Dermis blood vessel endothelial cell (primary cell): ENCODE measurements at regions not wholly inside any gene's neighbourhood (a gene's known extent, or its start where the extent isn't known, plus 50 kb on each side); places are given as distances from the start of the nearest gene placed in this dataset.
"Not testable (repeated sequence)": the region's sequence is repeated elsewhere in the genome, so short reads cannot be mapped to it uniquely, and the experiment has no call there.

ENCODE experiments used
- DNase-seq: peaks from one replicate; pipeline ENCODE4 v3.0.0; 2010

GRCh38 chr3:56954125-56954524 lies 106.3 kb upstream of the SPATA12 start:
- DNase-seq: no peak

GRCh38 chr3:56952846-56953245 lies 107.6 kb upstream of the SPATA12 start:
- DNase-seq: no peak

GRCh38 chr3:56952061-56952460 lies 108.4 kb upstream of the SPATA12 start:
- no peak for DNase-seq

- no peak for DNase-seq
Measured at GRCh38 chr3:56951366-56951765, 109.1 kb upstream of the SPATA12 start.

GRCh38 chr3:56945378-56945777 lies 115.1 kb upstream of the SPATA12 start:
- not testable (repeated sequence) for DNase-seq

- DNase-seq: no peak
Measured at GRCh38 chr3:56942523-56942922, 117.9 kb upstream of the SPATA12 start.

- no peak for DNase-seq
Measured at GRCh38 chr3:56940976-56941375, 119.5 kb upstream of the SPATA12 start.

- no peak for DNase-seq
Measured at GRCh38 chr3:56940321-56940720, 120.1 kb upstream of the SPATA12 start.

- DNase-seq: no peak
Measured at GRCh38 chr3:56939834-56940233, 120.6 kb upstream of the SPATA12 start.

GRCh38 chr3:56938530-56938929 lies 121.9 kb upstream of the SPATA12 start:
- no peak for DNase-seq

- DNase-seq: no peak
Measured at GRCh38 chr3:56937580-56937979, 122.9 kb upstream of the SPATA12 start.

- no peak for DNase-seq
Measured at GRCh38 chr3:56935811-56936210, 124.7 kb upstream of the SPATA12 start.

GRCh38 chr3:56934481-56934880 lies 126.0 kb upstream of the SPATA12 start:
- not testable (repeated sequence) for DNase-seq

- no peak for DNase-seq
Measured at GRCh38 chr3:56933803-56934202, 126.7 kb upstream of the SPATA12 start.

- DNase-seq: no peak
Measured at GRCh38 chr3:56932866-56933265, 127.6 kb upstream of the SPATA12 start.

GRCh38 chr3:56931836-56932235 lies 128.6 kb upstream of the SPATA12 start:
- DNase-seq: no peak

- DNase-seq: peak; percentile 54
Measured at GRCh38 chr3:56930706-56931105, 129.0 kb upstream of the ARHGEF3 start.

- peak; percentile 53 for DNase-seq
Measured at GRCh38 chr3:56929809-56930615, 128.3 kb upstream of the ARHGEF3 start.

- peak; percentile 83 for DNase-seq
Measured at GRCh38 chr3:56928379-56929068, 126.8 kb upstream of the ARHGEF3 start.

GRCh38 chr3:56927855-56928254 lies 126.1 kb upstream of the ARHGEF3 start:
- DNase-seq: no peak

GRCh38 chr3:56926947-56927282 lies 125.2 kb upstream of the ARHGEF3 start:
- no peak for DNase-seq

GRCh38 chr3:56926243-56926946 lies 124.6 kb upstream of the ARHGEF3 start:
- DNase-seq: no peak

- DNase-seq: not testable (repeated sequence)
Measured at GRCh38 chr3:56924700-56925099, 123.0 kb upstream of the ARHGEF3 start.
